ENCODE measurements at regions not wholly inside any gene's neighbourhood (a gene's known extent, or its start where the extent isn't known, plus 50 kb on each side); places are given as distances from the start of the nearest gene placed in this dataset.

- FAIRE-seq (no peak), DNase-seq (ENCODE audit: low read depth in 1 of 2, low spot score in 2 of 2) (no peak)
- no peaks in the 10 kb centered on the region for H3K23me2 ChIP-seq (ENCODE audit: low read depth, low read length)
- no peak overlapping the region for H2BK15ac ChIP-seq (ENCODE audit: low read length)
- H2BK5ac ChIP-seq (ENCODE audit: low read depth, low read length), result no peak overlapping the region
- no peaks in the 10 kb centered on the region for H3K27me3 ChIP-seq (replicated peaks in 1 of 4; ENCODE audit: control insufficient read depth in 3 of 4, extremely low read depth in 1 of 4, insufficient read depth in 3 of 4, low read length in 3 of 4)
- H3K79me2 ChIP-seq (ENCODE audit: control insufficient read depth in 1 of 2, insufficient read depth in 2 of 2, low read length in 2 of 2), result no peaks in the 10 kb centered on the region
- no peak overlapping the region for H4K5ac ChIP-seq (ENCODE audit: insufficient read length, low read depth, low read length)
- no peak overlapping the region for H2BK120ac ChIP-seq (replicated peaks; ENCODE audit: low read depth, low read length)
- H3K4me3 ChIP-seq (ENCODE audit: extremely low read depth in 1 of 4, insufficient read depth in 2 of 4, low read depth in 3 of 4, low read length in 4 of 4), result no peak overlapping the region
- no peak overlapping the region for H2AK5ac ChIP-seq (ENCODE audit: low read depth, low read length)
- H3K36me3 ChIP-seq (ENCODE audit: control insufficient read depth in 2 of 4, insufficient read depth in 4 of 4, low read length in 3 of 4), result no peaks in the 10 kb centered on the region
- no peaks in the 10 kb centered on the region for H3K79me1 ChIP-seq (ENCODE audit: low read depth, low read length)
- no peaks in the 10 kb centered on the region for H3K9me3 ChIP-seq (ENCODE audit: insufficient read depth in 2 of 2, low read depth in 1 of 2, low read length in 1 of 2)
- H2BK12ac ChIP-seq (ENCODE audit: low read depth, low read length), result no peak overlapping the region
- H3K23ac ChIP-seq (ENCODE audit: insufficient read length), result no peak overlapping the region
- H2AFZ ChIP-seq (ENCODE audit: low read length), result no peak overlapping the region
- no peak overlapping the region for H3K14ac ChIP-seq (ENCODE audit: insufficient read length)
- ChIA-PET POLR2A (ENCODE audit: partially characterized antibody) (no interaction called here), CTCF (ENCODE audit: partially characterized antibody) (no interaction called here)
- 86% methylated on average over 1 of the region's 1 CpG; no CpG with 5 or more reads in 1 of the 2 experiments for WGBS, 2 experiments (ENCODE audit: extremely low coverage in 1 of 2, insufficient coverage in 1 of 2, insufficient read length in 1 of 2, insufficient replicate concordance in 2 of 2, low coverage in 1 of 2, low lambda C conversion rate in 2 of 2, missing lambda C conversion rate in 1 of 2)
- no peaks in the 10 kb centered on the region for H3K4me1 ChIP-seq (replicated peaks in 1 of 4; ENCODE audit: control insufficient read depth in 3 of 4, insufficient read depth in 4 of 4, low read length in 3 of 4)
- no peaks in the 10 kb centered on the region for H4K20me1 ChIP-seq (replicated peaks in 1 of 2; ENCODE audit: control insufficient read depth in 1 of 2, insufficient read depth in 2 of 2, low read length in 2 of 2)
- no peak overlapping the region for H3K4ac ChIP-seq (replicated peaks; ENCODE audit: insufficient read length, low read depth, low read length)
- no peak overlapping the region for H2BK20ac ChIP-seq (ENCODE audit: low read length)
- no peak overlapping the region for H4K91ac ChIP-seq (replicated peaks; ENCODE audit: insufficient read length, low read length)
- H3K9ac ChIP-seq (replicated peaks in 1 of 4; ENCODE audit: extremely low read depth in 1 of 4, low read depth in 3 of 4, low read length in 3 of 4), result no peak overlapping the region
- H3K18ac ChIP-seq (ENCODE audit: extremely low read depth, low read length), result no peak overlapping the region
- H3K56ac ChIP-seq (replicated peaks; ENCODE audit: insufficient read length, low read depth, low read length), result no peak overlapping the region
- no peak overlapping the region for H3K4me2 ChIP-seq (ENCODE audit: insufficient read depth in 1 of 2, low read depth in 2 of 2, low read length in 2 of 2)
- no peak overlapping the region for H3K27ac ChIP-seq (ENCODE audit: low read depth, low read length)
- H4K8ac ChIP-seq (ENCODE audit: extremely low read depth, insufficient read depth, low read length), result no peak overlapping the region
- no peak for TF ChIP-seq RXRA (IDR thresholded peaks at IDR 0.05; ENCODE audit: insufficient read depth, low read depth, low read length)
Measured at GRCh38 chr4:187190390-187190789, 466.7 kb upstream of the FAT1 start.

All from H1 (cell line).